OCI-LY7 (cell line): ENCODE measurements at regions not wholly inside any gene's neighbourhood (a gene's known extent, or its start where the extent isn't known, plus 50 kb on each side); places are given as distances from the start of the nearest gene placed in this dataset.

Experiments used
- CTCF ChIP-seq: fragments of 200-600 bp; sonication (generic); conservative IDR thresholded peaks from 2 replicates; pipeline ENCODE4 v1.5.1; 2014; ENCODE audit warnings: mild to moderate bottlenecking, antibody characterized with exemption, low read length, moderate library complexity, mixed read lengths
- EZH2phosphoT487 ChIP-seq: fragments of 200-600 bp; sonication (generic); IDR thresholded peaks from 2 replicates; pipeline ENCODE4 v1.6.1; 2018; ENCODE audit warnings: low read depth, borderline replicate concordance, mild to moderate bottlenecking, mixed run types, antibody characterized with exemption, low read length, moderate library complexity, mixed read lengths

- no peak for TF ChIP-seq EZH2phosphoT487
- TF ChIP-seq CTCF: no peak
Observed at GRCh38 chr5:58276431-58276830, 183.5 kb downstream of the PLK2 start.
